AML-193 (cell line): ENCODE measurements at regions not wholly inside any gene's neighbourhood (a gene's known extent, or its start where the extent isn't known, plus 50 kb on each side); places are given as distances from the start of the nearest gene placed in this dataset.
A peak's percentile ranks its signal among the peaks of the same experiment; 100 is the strongest.
"Not testable (repeated sequence)": the region's sequence is repeated elsewhere in the genome, so short reads cannot be mapped to it uniquely, and the experiment has no call there.

Experiments used
- DNase-seq, 2 experiments: peaks; one replicate each; lab custom pipeline; 2025; lab: John Stamatoyannopoulos, UW

GRCh38 chr6:9830808-9831207 is 584.1 kb downstream of the TFAP2A start:
- no peak for DNase-seq

DNA sequence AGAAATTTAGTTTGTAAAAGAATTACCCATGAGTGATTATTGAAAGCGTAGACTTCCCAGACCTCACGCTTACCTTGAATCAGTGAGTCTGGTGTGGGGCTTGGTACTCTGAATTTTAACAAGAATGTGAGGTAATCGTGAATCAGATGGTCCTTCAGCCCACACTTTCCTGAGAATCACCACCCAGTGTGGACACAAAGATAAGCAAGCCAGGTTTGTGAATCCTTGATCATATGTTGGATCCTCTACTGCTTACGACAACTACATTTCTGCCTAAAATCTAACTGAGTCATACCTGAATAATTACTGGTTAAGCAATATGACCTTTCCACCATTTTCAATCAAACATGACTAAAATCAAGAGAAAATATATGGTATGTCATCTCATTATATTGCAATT is 589.3 kb downstream of the TFAP2A start:
- no peak for DNase-seq

DNA sequence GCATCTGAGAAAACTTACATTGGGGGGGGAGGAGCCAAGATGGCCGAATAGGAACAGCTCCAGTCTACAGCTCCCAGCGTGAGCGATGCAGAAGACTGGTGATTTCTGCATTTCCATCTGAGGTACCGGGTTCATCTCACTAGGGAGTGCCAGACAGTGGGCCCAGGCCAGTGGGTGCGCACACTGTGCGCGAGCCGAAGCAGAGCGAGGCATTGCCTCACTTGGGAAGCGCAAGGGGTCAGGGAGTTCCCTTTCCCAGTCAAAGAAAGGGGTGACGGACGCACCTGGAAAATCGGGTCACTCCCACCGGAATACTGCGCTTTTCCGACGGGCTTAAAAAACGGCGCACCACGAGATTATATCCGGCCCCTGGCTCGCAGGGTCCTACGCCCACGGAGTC is 604.1 kb downstream of the TFAP2A start:
- not testable (repeated sequence) for DNase-seq

GRCh38 chr6:9810286-9810685 is 604.6 kb downstream of the TFAP2A start:
- no peak for DNase-seq

- no peak for DNase-seq
Observed at GRCh38 chr6:9806195-9806594, 608.7 kb downstream of the TFAP2A start.

- DNase-seq, result no peak
Observed at GRCh38 chr6:9801249-9801754, 613.6 kb downstream of the TFAP2A start.

- DNase-seq, result peak; percentile 84 to 91
Observed at GRCh38 chr6:9799582-9799981, 615.3 kb downstream of the TFAP2A start.

DNA sequence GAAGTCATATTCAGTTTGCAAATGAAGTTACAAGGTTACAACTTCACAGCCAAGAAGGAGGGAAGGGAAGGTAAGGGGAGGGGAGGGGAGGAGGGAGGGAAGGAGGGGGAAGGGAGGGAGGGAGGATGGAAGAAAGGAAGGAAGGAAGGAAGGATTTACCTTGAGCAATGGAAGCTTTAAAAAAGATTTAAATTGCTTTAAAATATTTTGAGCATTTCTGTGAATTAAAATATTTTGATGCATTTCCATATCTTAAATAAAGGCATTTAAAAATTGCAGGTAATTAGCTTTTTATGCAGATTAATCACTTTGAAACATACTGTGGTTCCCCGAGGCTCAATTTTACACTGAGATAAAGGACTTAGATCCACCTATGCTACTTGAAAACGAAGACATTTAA is 618.0 kb downstream of the TFAP2A start:
- DNase-seq, result no peak

DNA sequence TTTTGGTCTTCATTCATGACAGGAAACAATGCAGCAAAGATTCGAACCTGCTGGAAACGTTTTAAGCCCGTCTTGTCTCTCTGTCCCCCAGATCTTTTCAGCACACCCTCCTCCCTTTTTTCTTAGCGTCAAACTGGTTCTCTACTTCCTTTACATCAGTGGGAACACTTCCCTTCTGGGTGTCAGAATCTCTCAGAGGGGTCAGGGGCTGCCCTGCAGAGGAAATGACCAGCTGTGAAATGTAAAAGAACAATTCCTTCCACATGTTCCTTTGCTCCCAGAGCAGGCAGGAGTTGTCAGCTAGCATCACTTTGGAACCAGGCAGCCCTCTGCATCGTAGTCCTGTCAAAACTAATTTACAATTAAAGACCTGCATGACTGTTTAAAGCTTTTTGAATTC is 619.0 kb downstream of the TFAP2A start:
- no peak for DNase-seq

- DNase-seq, result no peak
Observed at GRCh38 chr6:9789201-9789600, 625.7 kb downstream of the TFAP2A start.

GRCh38 chr6:9784786-9785185 is 630.1 kb downstream of the TFAP2A start:
- no peak for DNase-seq

- no peak for DNase-seq
Observed at GRCh38 chr6:9783567-9783966, 631.3 kb downstream of the TFAP2A start.

DNA sequence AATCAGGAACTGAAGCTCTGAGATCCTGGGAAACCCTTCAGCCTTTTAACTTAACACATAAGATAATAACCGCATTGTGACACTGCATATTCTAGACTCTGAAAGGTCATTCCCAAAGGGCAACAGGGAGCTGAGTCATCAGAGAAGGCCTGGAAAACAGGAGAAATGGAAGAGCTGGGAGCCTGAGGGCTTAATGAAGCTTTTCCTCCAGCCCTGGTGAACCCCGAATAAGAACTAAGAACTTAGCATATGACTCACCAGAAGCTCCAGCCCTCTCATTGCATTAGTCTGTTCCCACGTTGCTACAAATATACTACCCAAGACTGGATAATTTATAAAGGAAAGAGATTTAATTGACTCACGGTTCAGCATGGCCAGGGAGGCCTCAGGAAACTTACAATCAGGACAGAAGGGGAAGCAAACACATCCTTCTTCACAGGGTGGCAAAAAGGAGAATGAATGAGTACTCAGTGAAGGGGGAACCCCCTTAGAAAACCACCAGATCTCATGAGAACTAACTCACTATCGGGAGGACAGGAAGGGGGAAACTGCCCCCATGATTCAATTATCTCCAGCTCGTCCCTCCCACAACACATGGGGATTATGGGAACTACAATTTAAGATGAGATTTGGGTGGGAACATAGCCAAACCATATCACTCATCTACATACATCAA is 648.5 kb downstream of the TFAP2A start:
- DNase-seq, result no peak

DNA sequence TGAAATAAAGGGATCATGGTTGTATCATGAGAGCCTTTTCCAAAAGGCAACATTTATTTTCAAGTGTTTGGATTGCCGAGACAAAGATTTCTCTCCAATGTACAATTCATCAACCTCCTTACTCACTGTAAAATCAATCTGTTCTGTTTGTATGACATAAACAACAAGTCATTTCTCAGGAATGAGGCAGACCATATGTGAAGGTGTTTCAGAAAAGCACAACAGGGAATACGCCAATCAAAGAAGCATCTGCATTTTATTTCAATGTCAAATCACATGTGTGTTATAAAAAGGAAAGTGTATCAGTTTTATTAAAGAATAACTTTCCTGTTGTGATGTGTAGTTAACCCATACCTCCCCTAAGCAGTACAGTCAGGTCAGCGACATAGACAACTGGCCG is 653.7 kb downstream of the TFAP2A start:
- no peak for DNase-seq

GRCh38 chr6:9754515-9754914 is 660.4 kb downstream of the TFAP2A start:
- no peak for DNase-seq

DNA sequence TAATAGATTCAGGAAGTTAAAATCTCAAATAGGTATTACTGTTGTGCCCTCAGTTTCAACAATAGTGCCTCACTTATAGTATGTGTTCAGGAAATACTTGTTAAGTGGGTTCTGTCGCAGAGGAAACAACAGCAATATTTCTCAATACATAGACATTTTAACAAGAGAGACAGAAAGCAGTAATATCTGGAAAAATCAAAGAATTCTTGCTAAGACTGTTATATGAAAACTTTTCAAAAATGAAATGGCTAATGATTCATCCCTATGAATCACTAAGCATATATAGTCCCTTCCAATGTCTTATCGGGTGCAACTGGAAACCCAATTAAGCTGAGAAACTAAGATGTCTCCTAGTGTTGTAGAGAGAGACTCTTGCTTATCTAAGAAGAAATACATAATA is 668.9 kb downstream of the TFAP2A start:
- DNase-seq, result no peak

DNA sequence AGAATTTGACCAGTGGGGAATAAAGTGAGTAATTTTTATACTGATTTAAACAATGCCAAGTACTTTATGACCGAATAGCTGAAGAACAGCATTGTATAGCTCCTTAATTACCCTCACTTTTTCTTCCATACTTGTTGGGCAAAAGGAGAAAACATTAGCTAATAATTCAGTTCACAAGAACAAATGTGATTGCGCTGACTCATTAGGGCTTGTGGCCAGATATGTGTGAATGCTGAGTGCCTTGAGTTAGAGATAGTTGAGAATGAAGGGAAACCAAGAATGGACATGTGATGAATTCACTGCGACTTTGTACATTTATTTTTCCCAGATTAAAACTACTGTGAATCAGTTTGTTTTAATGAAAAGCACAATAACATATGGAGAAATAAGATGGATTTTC is 669.4 kb downstream of the TFAP2A start:
- DNase-seq, result no peak

- DNase-seq, result no peak
Observed at GRCh38 chr6:9744119-9744518, 670.8 kb downstream of the TFAP2A start.

DNA sequence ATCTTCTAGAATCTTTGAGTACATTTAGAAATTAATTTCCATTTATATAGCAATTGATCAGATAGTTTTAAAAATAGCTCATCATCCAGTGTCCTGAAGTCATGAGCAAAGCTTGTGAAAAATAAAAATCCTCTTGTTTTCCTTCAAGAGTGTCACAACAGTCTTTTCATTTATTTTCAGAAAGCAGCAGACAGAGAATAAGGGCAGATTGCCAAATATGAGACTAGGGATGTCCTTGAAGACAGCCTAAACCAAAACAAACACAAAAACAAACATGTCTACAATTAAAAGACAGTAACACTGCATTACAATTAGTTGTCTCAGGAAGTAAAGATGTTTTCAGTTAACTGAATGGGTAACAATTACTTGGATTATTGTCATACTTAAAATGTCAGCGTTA is 682.8 kb downstream of the TFAP2A start:
- DNase-seq, result no peak

- DNase-seq, result peak; percentile 82 to 83
Observed at GRCh38 chr6:9725776-9726175, 689.1 kb downstream of the TFAP2A start.

- DNase-seq, result no peak
Observed at GRCh38 chr6:9717568-9717967, 697.3 kb downstream of the TFAP2A start.

GRCh38 chr6:9711365-9711764 is 703.5 kb downstream of the TFAP2A start:
- DNase-seq, result peak; percentile 85 to 90

- DNase-seq, result no peak
Observed at GRCh38 chr6:9710574-9710973, 704.3 kb downstream of the TFAP2A start.

DNA sequence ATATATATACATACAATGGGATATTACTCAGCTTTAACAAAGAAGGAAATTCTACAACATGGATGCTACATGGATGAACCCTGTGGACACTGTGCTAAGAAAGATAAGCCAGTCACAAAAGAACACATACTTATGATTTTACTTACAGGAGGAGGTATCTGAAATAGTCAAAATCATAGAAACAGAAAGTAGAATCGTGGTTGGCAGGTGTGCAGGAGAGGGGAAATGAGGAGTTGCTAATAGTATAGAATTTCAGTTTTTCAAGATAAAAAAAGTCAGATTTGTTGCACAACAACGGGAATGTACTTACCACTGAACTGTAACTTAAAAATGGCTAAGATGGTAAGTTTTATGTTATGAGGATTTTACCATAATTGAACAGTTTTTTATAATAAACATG is 706.3 kb downstream of the TFAP2A start:
- no peak for DNase-seq
